ENCODE measurements at regions not wholly inside any gene's neighbourhood (a gene's known extent, or its start where the extent isn't known, plus 50 kb on each side); places are given as distances from the start of the nearest gene placed in this dataset.

GRCh38 chr20:54306985-54307710, 99.3 kb downstream of the PFDN4 start:
- 33% methylated on average over 6 of the region's 6 CpGs for WGBS (ENCODE audit: low lambda C conversion rate)
- Histone ChIP-seq H3K9me2 (no peaks in the 10 kb centered on the region), H4K20me1 (ENCODE audit: insufficient read depth) (no peaks in the 10 kb centered on the region), H3K4me2 (no peak overlapping the region), H3K9ac (no peak overlapping the region), H2AFZ (ENCODE audit: low read depth) (no peak overlapping the region), H3K9me3 (no peaks in the 10 kb centered on the region), H3F3A (replicated peaks; ENCODE audit: insufficient read depth) (no peaks in the 10 kb centered on the region), H3K4me3 (ENCODE audit: low read depth in 2 of 2, low read length in 1 of 2) (no peak overlapping the region), H3K27me3 (ENCODE audit: insufficient read depth) (no peaks in the 10 kb centered on the region), H3K79me2 (ENCODE audit: insufficient read depth) (no peaks in the 10 kb centered on the region), H3K36me3 (replicated peaks in 1 of 2; ENCODE audit: control insufficient read depth in 1 of 2, insufficient read depth in 2 of 2, low read length in 1 of 2) (no peaks in the 10 kb centered on the region), H3K27ac (ENCODE audit: low read depth in 2 of 2, low read length in 1 of 2) (no peak overlapping the region), H3K4me1 (ENCODE audit: control insufficient read depth in 1 of 2, insufficient read depth in 2 of 2, low read depth in 1 of 2, low read length in 1 of 2) (0 out of 4 replicates have a peak, but pooled peaks cover 0 to 3% of the 10 kb centered on the region in 2 experiments)
- ChIA-PET POLR2A (no interaction called here), CTCF (no interaction called here)
- no peak for DNase-seq
- TF ChIP-seq FOSL2 (IDR thresholded peaks at IDR 0.05; ENCODE audit: borderline replicate concordance, low read depth): no peak
- no peak for TF ChIP-seq NFIC (IDR thresholded peaks at IDR 0.05; ENCODE audit: borderline replicate concordance)
- TF ChIP-seq YY1 (IDR thresholded peaks at IDR 0.05; ENCODE audit: low read depth): no peak
- no peak for TF ChIP-seq ELF1 (IDR thresholded peaks at IDR 0.05)
- TF ChIP-seq PBX3 (IDR thresholded peaks at IDR 0.05): no peak
- no peak for TF ChIP-seq NRF1 (IDR thresholded peaks at IDR 0.05; ENCODE audit: low read depth, low read length)
- TF ChIP-seq MAX (IDR thresholded peaks at IDR 0.05; ENCODE audit: low read depth): no peak

GRCh38 chr20:54308804-54309203, 100.9 kb downstream of the PFDN4 start:
- TF ChIP-seq SMC3 (IDR thresholded peaks at IDR 0.05; ENCODE audit: low read depth, low read length) (no peak), IRF3 (IDR thresholded peaks at IDR 0.05; ENCODE audit: low read depth, low read length) (no peak), FOXM1 (IDR thresholded peaks at IDR 0.05; ENCODE audit: low read depth) (no peak), USF1 (IDR thresholded peaks at IDR 0.05; ENCODE audit: borderline replicate concordance, low read depth) (no peak), RXRA (IDR thresholded peaks at IDR 0.05; ENCODE audit: borderline replicate concordance, low read depth) (no peak), RCOR1 (IDR thresholded peaks at IDR 0.05; ENCODE audit: low read length) (no peak), EZH2phosphoT487 (IDR thresholded peaks at IDR 0.05; ENCODE audit: borderline replicate concordance, low read depth) (no peak), NRF1 (IDR thresholded peaks at IDR 0.05; ENCODE audit: low read depth, low read length) (no peak), SIN3A (IDR thresholded peaks at IDR 0.05; ENCODE audit: borderline replicate concordance, low read depth, low read length) (no peak), PBX3 (IDR thresholded peaks at IDR 0.05) (no peak)
- H3K4me3 ChIP-seq (ENCODE audit: low read depth in 2 of 2, low read length in 1 of 2): no peak overlapping the region
- H3F3A ChIP-seq (replicated peaks; ENCODE audit: insufficient read depth): no peaks in the 10 kb centered on the region
- no peaks in the 10 kb centered on the region for H4K20me1 ChIP-seq (ENCODE audit: insufficient read depth)
- no peak for DNase-seq
- peak overlapping the region; percentile 74 for H2AFZ ChIP-seq (ENCODE audit: low read depth)
- ChIA-PET CTCF (no interaction called here), POLR2A (no interaction called here)
- peaks cover 0 to 3% of the 10 kb centered on the region in 2 experiments; a peak in 1 of 4 replicates for H3K4me1 ChIP-seq (ENCODE audit: control insufficient read depth in 1 of 2, insufficient read depth in 2 of 2, low read depth in 1 of 2, low read length in 1 of 2)
- H3K9ac ChIP-seq: no peak overlapping the region
- WGBS (ENCODE audit: low lambda C conversion rate): 15% methylated on average over 4 of the region's 4 CpGs
- H3K27ac ChIP-seq (ENCODE audit: low read depth in 2 of 2, low read length in 1 of 2): no peak overlapping the region
- no peaks in the 10 kb centered on the region for H3K36me3 ChIP-seq (replicated peaks in 1 of 2; ENCODE audit: control insufficient read depth in 1 of 2, insufficient read depth in 2 of 2, low read length in 1 of 2)
- H3K79me2 ChIP-seq (ENCODE audit: insufficient read depth): no peaks in the 10 kb centered on the region
- no peaks in the 10 kb centered on the region for H3K9me2 ChIP-seq
- no peaks in the 10 kb centered on the region for H3K27me3 ChIP-seq (ENCODE audit: insufficient read depth)
- H3K4me2 ChIP-seq: peak overlapping the region; percentile 38; the same call in 1 of the 2 replicates
- H3K9me3 ChIP-seq: no peaks in the 10 kb centered on the region

Data from SK-N-SH (cell line).